Urinary bladder (tissue), 3 donors: ENCODE measurements at regions not wholly inside any gene's neighbourhood (a gene's known extent, or its start where the extent isn't known, plus 50 kb on each side); places are given as distances from the start of the nearest gene placed in this dataset.

ENCODE experiments used
- DNase-seq: peaks from one replicate; pipeline ENCODE4 v3.0.0-alpha.2; 2015; ENCODE audit errors: extremely low spot score
- H3K27ac ChIP-seq: one replicate; pipeline ENCODE4 v1.5.1; 2013; ENCODE audit warnings: low read depth, mild to moderate bottlenecking, moderate library complexity
- H3K36me3 ChIP-seq: one replicate; pipeline ENCODE4 v1.6.1; 2013; ENCODE audit warnings: mild to moderate bottlenecking, moderate library complexity; ENCODE audit not compliant: insufficient read depth
- H3K4me1 ChIP-seq: one replicate; pipeline ENCODE4 v1.6.1; 2013; ENCODE audit warnings: mild to moderate bottlenecking, moderate library complexity; ENCODE audit not compliant: insufficient read depth
- H3K4me3 ChIP-seq: one replicate; pipeline ENCODE4 v1.5.1; 2013; ENCODE audit warnings: low read depth, low read length
- WGBS: extraction: QIAGEN DNeasy Blood & Tissue Kit; methylation state at CpG from one replicate; pipeline ENCODE4 v1.1.7; 2013; 5-methylcytosine and 5-hydroxymethylcytosine counted together
- donor health status: healthy with polysubstance abuse.
- donor health status: healthy.

- Histone ChIP-seq H3K27ac (no peak overlapping the region), H3K4me3 (no peak overlapping the region), H3K36me3 (no peaks in the 10 kb centered on the region), H3K4me1 (no peaks in the 10 kb centered on the region)
- no peak for DNase-seq
- 72% methylated on average over 3 of the region's 3 CpGs for WGBS
These were observed 912.9 kb upstream of the INTU start for GRCh38 chr4:126719852-126720251.

- no peaks in the 10 kb centered on the region for H3K4me1 ChIP-seq
- H3K4me3 ChIP-seq: no peak overlapping the region
- H3K36me3 ChIP-seq: no peaks in the 10 kb centered on the region
- no peak overlapping the region for H3K27ac ChIP-seq
- DNase-seq: no peak
These were observed 906.9 kb upstream of the INTU start for GRCh38 chr4:126725906-126726305.

GRCh38 chr4:126727461-126727860 is 905.3 kb upstream of the INTU start:
- WGBS: 89% methylated on average over 1 of the region's 1 CpG
- Histone ChIP-seq H3K36me3 (no peaks in the 10 kb centered on the region), H3K27ac (no peak overlapping the region), H3K4me1 (no peaks in the 10 kb centered on the region), H3K4me3 (no peak overlapping the region)
- DNase-seq: no peak

DNA sequence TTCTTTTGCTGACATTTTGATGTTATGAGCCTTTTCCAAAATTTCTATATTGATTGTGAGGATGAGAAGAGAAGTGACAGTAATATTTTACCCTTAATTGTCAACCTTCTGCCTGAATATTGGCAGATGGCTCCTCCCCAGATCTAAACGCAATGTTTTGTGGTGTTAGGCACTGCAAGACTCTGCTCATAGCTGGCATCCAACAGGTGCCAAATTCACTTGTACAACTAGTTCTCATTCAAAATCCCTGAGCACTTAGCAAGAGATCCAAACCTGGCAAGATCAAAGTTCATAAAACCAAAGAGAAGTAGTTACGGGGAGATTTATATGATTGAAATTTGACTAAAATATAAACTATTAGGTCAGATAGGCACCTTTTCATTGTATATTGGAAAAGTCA is 901.7 kb upstream of the INTU start:
- Histone ChIP-seq H3K36me3 (no peaks in the 10 kb centered on the region), H3K27ac (no peak overlapping the region), H3K4me1 (no peaks in the 10 kb centered on the region), H3K4me3 (no peak overlapping the region)
- no peak for DNase-seq
- 96% methylated on average over 2 of the region's 2 CpGs for WGBS

GRCh38 chr4:126733301-126733700 is 899.5 kb upstream of the INTU start:
- no peak for DNase-seq
- no peaks in the 10 kb centered on the region for H3K4me1 ChIP-seq
- no peak overlapping the region for H3K4me3 ChIP-seq
- no peak overlapping the region for H3K27ac ChIP-seq
- 59% methylated on average over 3 of the region's 3 CpGs for WGBS
- H3K36me3 ChIP-seq: no peaks in the 10 kb centered on the region

DNA sequence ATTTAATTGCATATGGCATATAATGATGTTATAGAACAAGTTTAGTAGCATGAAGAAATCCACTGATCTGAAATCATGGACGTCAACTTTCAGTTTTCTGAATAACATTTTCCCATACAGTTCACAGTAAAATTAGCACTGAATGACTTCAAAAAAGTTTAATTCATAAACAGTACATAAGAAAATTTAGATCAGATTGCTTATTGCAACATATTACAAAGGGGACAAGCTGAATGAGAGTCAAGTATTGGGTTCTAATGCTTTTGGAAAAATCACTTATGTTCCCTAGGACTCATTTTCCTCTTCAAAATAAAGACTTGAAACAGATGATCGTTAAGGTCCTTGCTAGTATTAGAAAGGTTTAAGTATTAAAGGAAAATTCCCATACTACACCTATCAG is 898.3 kb upstream of the INTU start:
- Histone ChIP-seq H3K36me3 (no peaks in the 10 kb centered on the region), H3K27ac (no peak overlapping the region), H3K4me3 (no peak overlapping the region), H3K4me1 (no peaks in the 10 kb centered on the region)
- WGBS: 83% methylated on average over 2 of the region's 2 CpGs
- DNase-seq: no peak

DNA sequence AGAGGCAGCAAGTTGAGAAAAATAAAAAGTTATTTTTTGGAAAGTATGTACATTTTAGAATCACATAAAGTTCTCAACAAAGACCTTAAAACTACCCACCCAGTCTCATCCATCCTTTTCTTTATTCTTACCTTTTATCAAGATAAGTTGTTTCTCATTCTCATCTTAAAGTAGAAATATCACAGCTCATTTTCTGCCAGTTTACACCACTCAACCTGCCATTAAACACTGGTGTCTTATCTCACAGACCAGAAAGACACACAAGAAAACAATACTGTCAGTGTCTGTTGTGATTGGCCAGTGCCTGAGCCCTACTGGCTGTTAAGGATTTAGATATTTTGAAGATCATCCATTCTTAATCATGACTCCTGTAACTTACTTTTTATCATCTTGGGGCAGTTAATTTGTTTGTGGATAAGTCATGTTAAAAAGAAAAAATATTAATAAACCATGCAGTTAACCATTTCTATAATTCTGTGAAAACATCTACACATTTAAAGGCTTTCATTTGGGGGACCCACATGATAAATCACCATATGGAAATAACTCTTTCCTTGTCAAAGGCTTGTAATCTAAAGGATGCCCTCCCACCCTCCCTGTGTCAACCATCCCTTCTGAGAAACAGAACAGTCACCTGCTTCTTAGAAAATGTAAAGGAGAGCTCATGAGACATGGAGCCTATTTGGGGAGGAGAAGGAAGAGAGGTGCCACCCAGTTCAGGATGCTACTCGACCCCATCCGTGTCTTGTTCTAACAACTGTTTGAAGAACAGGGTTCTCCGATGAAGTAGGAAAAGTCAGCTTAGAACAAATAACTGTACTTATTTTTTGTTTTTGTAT is 897.2 kb upstream of the INTU start:
- H3K36me3 ChIP-seq: no peaks in the 10 kb centered on the region
- no peaks in the 10 kb centered on the region for H3K4me1 ChIP-seq
- no peak overlapping the region for H3K27ac ChIP-seq
- no peak overlapping the region for H3K4me3 ChIP-seq
- 95% methylated on average over 3 of the region's 3 CpGs for WGBS
- no peak for DNase-seq

DNA sequence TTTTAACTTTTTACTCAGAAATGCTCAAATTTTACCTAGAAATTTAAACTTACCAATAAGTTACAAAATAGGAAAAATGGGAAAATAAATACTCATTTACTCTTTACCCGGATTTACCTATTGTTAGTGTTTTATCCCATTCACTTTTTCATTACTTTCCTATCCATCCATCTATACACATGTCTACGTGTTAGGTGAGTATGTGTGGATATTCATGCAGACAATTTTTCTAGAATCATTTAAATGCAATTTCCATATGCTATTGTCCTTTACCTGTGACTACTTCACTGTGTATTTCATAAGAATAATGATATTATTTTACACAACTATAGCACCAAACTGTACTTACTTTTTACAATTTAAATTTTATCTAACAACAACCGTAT is 896.6 kb upstream of the INTU start:
- H3K36me3 ChIP-seq: no peaks in the 10 kb centered on the region
- no peak for DNase-seq
- no peak overlapping the region for H3K27ac ChIP-seq
- no peak overlapping the region for H3K4me3 ChIP-seq
- 97% methylated on average over 3 of the region's 3 CpGs for WGBS
- H3K4me1 ChIP-seq: no peaks in the 10 kb centered on the region

- DNase-seq: no peak
- 46% methylated on average over 4 of the region's 4 CpGs for WGBS
- no peak overlapping the region for H3K4me3 ChIP-seq
- H3K36me3 ChIP-seq: no peaks in the 10 kb centered on the region
- H3K4me1 ChIP-seq: no peaks in the 10 kb centered on the region
- H3K27ac ChIP-seq: no peak overlapping the region
These were observed 894.7 kb upstream of the INTU start for GRCh38 chr4:126737899-126738526.

GRCh38 chr4:126738527-126738923 is 894.2 kb upstream of the INTU start:
- no peak for DNase-seq
- Histone ChIP-seq H3K4me1 (no peaks in the 10 kb centered on the region), H3K36me3 (no peaks in the 10 kb centered on the region), H3K27ac (no peak overlapping the region), H3K4me3 (no peak overlapping the region)
- WGBS: 86% methylated on average over 4 of the region's 4 CpGs

DNA sequence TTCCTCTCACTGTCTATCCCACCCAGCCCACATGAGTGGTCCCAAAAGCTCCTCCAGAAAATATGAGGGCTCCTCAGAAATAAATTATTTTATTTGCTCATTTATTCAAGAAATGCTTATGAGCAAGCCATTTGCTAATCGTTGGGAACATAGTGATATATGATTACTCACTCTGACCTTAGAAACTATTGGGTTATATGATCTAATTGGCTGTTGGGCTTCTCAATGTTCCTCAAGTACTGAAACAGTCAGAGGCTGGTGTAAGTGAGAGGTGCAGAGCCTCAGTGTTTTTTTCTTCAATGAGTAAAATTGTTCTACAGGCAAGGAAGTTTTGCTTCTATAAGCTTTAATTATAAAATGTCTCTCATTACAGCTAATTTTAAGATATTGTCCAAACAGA is 893.8 kb upstream of the INTU start:
- Histone ChIP-seq H3K36me3 (no peaks in the 10 kb centered on the region), H3K4me3 (no peak overlapping the region), H3K27ac (no peak overlapping the region), H3K4me1 (no peaks in the 10 kb centered on the region)
- DNase-seq: no peak
- 75% methylated on average over 1 of the region's 1 CpG for WGBS

DNA sequence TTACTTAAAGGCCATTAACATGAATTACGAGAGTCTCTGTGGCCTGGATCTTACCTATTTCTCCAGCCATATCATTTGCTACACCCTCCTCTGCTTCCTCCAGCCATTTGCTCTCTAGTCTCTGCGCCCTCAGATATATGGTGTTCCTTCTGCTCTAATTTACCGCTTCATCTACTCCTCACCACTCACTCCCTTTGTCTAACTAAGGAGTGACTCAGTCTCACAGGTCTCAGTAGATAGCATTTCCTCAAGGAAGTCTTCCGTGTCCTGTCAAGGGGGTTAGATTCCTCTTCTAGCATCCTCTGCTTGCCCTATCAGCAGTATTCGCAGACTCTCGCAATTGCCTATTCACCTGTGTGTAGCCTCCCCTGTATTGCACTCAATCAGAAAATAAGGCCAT is 892.1 kb upstream of the INTU start:
- no peak for DNase-seq
- no peaks in the 10 kb centered on the region for H3K36me3 ChIP-seq
- no peak overlapping the region for H3K4me3 ChIP-seq
- WGBS: 95% methylated on average over 6 of the region's 6 CpGs
- no peak overlapping the region for H3K27ac ChIP-seq
- no peaks in the 10 kb centered on the region for H3K4me1 ChIP-seq

- Histone ChIP-seq H3K27ac (no peak overlapping the region), H3K36me3 (no peaks in the 10 kb centered on the region), H3K4me1 (no peaks in the 10 kb centered on the region), H3K4me3 (no peak overlapping the region)
- DNase-seq: no peak
- WGBS: 85% methylated on average over 3 of the region's 3 CpGs
These were observed 890.7 kb upstream of the INTU start for GRCh38 chr4:126742048-126742447.

GRCh38 chr4:126742885-126743284 is 889.9 kb upstream of the INTU start:
- no peak for DNase-seq
- H3K36me3 ChIP-seq: no peaks in the 10 kb centered on the region
- H3K4me3 ChIP-seq: no peak overlapping the region
- H3K27ac ChIP-seq: no peak overlapping the region
- WGBS: 96% methylated on average over 1 of the region's 1 CpG
- no peaks in the 10 kb centered on the region for H3K4me1 ChIP-seq
